ENCODE measurements at regions not wholly inside any gene's neighbourhood (a gene's known extent, or its start where the extent isn't known, plus 50 kb on each side); places are given as distances from the start of the nearest gene placed in this dataset.

GRCh38 chr2:161085149-161085548, 75.1 kb upstream of the TANK start:
- DNase-seq, result no peak

- DNase-seq, result no peak
Observed at GRCh38 chr2:161088658-161089350, 71.4 kb upstream of the TANK start.

- DNase-seq, result peak; percentile 21
Observed at GRCh38 chr2:161090411-161090810, 69.8 kb upstream of the TANK start.

GRCh38 chr2:161095314-161095713, 64.9 kb upstream of the TANK start:
- DNase-seq, result no peak

GRCh38 chr2:161096336-161096735, 63.9 kb upstream of the TANK start:
- no peak for DNase-seq

- DNase-seq, result no peak
Observed at GRCh38 chr2:161097157-161097556, 63.1 kb upstream of the TANK start.

GRCh38 chr2:161100211-161100895, 59.9 kb upstream of the TANK start:
- no peak for DNase-seq

- no peak for DNase-seq
Observed at GRCh38 chr2:161101406-161101805, 58.8 kb upstream of the TANK start.

- DNase-seq, result no peak
Observed at GRCh38 chr2:161102770-161103450, 57.3 kb upstream of the TANK start.

- no peak for DNase-seq
Observed at GRCh38 chr2:161103451-161103831, 56.8 kb upstream of the TANK start.

GRCh38 chr2:161104054-161104553, 56.1 kb upstream of the TANK start:
- no peak for DNase-seq

GRCh38 chr2:161107265-161107664, 53.0 kb upstream of the TANK start:
- no peak for DNase-seq

Data from activated CD8-positive, alpha-beta memory T cell treated with anti-CD3 and anti-CD28 coated beads, Interleukin-2, amount 50 U/mL, for 4 hours (primary cell).